Astrocyte of the cerebellum (primary cell): ENCODE measurements at regions not wholly inside any gene's neighbourhood (a gene's known extent, or its start where the extent isn't known, plus 50 kb on each side); places are given as distances from the start of the nearest gene placed in this dataset.

Experiments used
- DNase-seq: peaks from one replicate; pipeline ENCODE4 v3.0.0-alpha.2; 2011; ENCODE audit warnings: low read depth
- H3K4me3 ChIP-seq: 2 replicates; pipeline ENCODE4 v1.5.1; 2011; ENCODE audit warnings: mild to moderate bottlenecking, low read depth, low read length, moderate library complexity
- CTCF ChIP-seq: IDR thresholded peaks from 2 replicates; pipeline ENCODE4 v1.5.1; 2012; ENCODE audit warnings: low read length, low read depth, moderate library complexity, mild to moderate bottlenecking; ENCODE audit errors: missing control alignments
- in situ Hi-C: cut with HindIII; loops from 2 replicates; pipeline ENCODE4 v1.10.0; 2017; ENCODE audit warnings: low sequenced_read_pairs

GRCh38 chr3:104855702-104856101 is 511.0 kb upstream of the ALCAM start:
- TF ChIP-seq CTCF, result no peak
- in situ Hi-C loops, result no loop called here
- no peak for DNase-seq
- no peak overlapping the region for H3K4me3 ChIP-seq

- no peak for DNase-seq
- no peak overlapping the region for H3K4me3 ChIP-seq
- TF ChIP-seq CTCF, result no peak
- in situ Hi-C loops, result no loop called here
Observed at GRCh38 chr3:104856741-104857140, 510.0 kb upstream of the ALCAM start.

GRCh38 chr3:104868291-104868690 is 498.4 kb upstream of the ALCAM start:
- in situ Hi-C loops, result no loop called here
- TF ChIP-seq CTCF, result no peak
- no peak for DNase-seq
- H3K4me3 ChIP-seq, result no peak overlapping the region

GRCh38 chr3:104870276-104870675 is 496.4 kb upstream of the ALCAM start:
- TF ChIP-seq CTCF, result no peak
- no peak overlapping the region for H3K4me3 ChIP-seq
- no peak for DNase-seq
- in situ Hi-C loops, result no loop called here

- no peak overlapping the region for H3K4me3 ChIP-seq
- in situ Hi-C loops, result no loop called here
- DNase-seq, result peak; percentile 28
- no peak for TF ChIP-seq CTCF
Observed at GRCh38 chr3:104873331-104873730, 493.4 kb upstream of the ALCAM start.

- in situ Hi-C loops, result no loop called here
- TF ChIP-seq CTCF, result no peak
- no peak for DNase-seq
- no peak overlapping the region for H3K4me3 ChIP-seq
Observed at GRCh38 chr3:104878395-104878794, 488.3 kb upstream of the ALCAM start.

GRCh38 chr3:104879919-104880318 is 486.8 kb upstream of the ALCAM start:
- no peak overlapping the region for H3K4me3 ChIP-seq
- in situ Hi-C loops, result no loop called here
- TF ChIP-seq CTCF, result no peak
- no peak for DNase-seq
